Lung (tissue), 11 donors: ENCODE measurements at regions not wholly inside any gene's neighbourhood (a gene's known extent, or its start where the extent isn't known, plus 50 kb on each side); places are given as distances from the start of the nearest gene placed in this dataset.

Source experiments
- ATAC-seq: fragments of 200-7000 bp; cut with Tn5 transposase; one replicate; pipeline ENCODE4 v1.9.1; 2020; ENCODE audit warnings: moderate number of reproducible peaks; ENCODE audit not compliant: insufficient read depth, low FRiP score
- DNase-seq, 3 donors: peaks; one replicate each; pipeline ENCODE4 v3.0.0-alpha.2; 2013 to 2017
- H3K27ac ChIP-seq, 2 donors: one replicate each; pipeline ENCODE4 v1.5.1; 2013; ENCODE audit warnings: mild to moderate bottlenecking in 2 of 2, moderate library complexity in 2 of 2, control low read depth in 1 of 2, inconsistent platforms in 1 of 2, low read depth in 1 of 2, low read length in 1 of 2
- H3K27me3 ChIP-seq, 3 donors: one replicate each; pipeline ENCODE4 v1.5.1; 2013; ENCODE audit warnings: low read length in 2 of 3; ENCODE audit not compliant: control insufficient read depth in 3 of 3, insufficient read depth in 3 of 3
- H3K36me3 ChIP-seq, 4 donors: one replicate each; pipeline ENCODE4 v1.5.1; 2013; ENCODE audit warnings: low read length in 4 of 4, mild to moderate bottlenecking in 1 of 4, moderate library complexity in 1 of 4; ENCODE audit not compliant: control insufficient read depth in 4 of 4, insufficient read depth in 4 of 4
- H3K4me1 ChIP-seq, 5 donors: one replicate each; pipeline ENCODE4 v1.5.1; 2013; ENCODE audit warnings: low read length in 5 of 5, mild to moderate bottlenecking in 2 of 5, moderate library complexity in 1 of 5; ENCODE audit not compliant: control insufficient read depth in 5 of 5, insufficient read depth in 5 of 5
- H3K4me3 ChIP-seq: one replicate; pipeline ENCODE4 v1.5.1; 2013; ENCODE audit warnings: mild to moderate bottlenecking, control low read depth, moderate library complexity
- H3K9ac ChIP-seq, 2 donors: one replicate each; pipeline ENCODE4 v1.5.1; 2013; ENCODE audit warnings: low read length in 2 of 2, control low read depth in 1 of 2; ENCODE audit not compliant: insufficient read depth in 1 of 2
- H3K9me3 ChIP-seq, 4 donors: one replicate each; pipeline ENCODE4 v1.5.1; 2013; ENCODE audit warnings: low read length in 3 of 4, mild to moderate bottlenecking in 1 of 4, moderate library complexity in 1 of 4; ENCODE audit not compliant: control insufficient read depth in 4 of 4, insufficient read depth in 3 of 4
- CTCF ChIP-seq: IDR thresholded peaks from 2 replicates; pipeline ENCODE4 v1.5.1; 2012; ENCODE audit warnings: mild to moderate bottlenecking; ENCODE audit errors: control extremely low read depth, extremely low read depth
- WGBS, 2 donors: extraction: QIAGEN DNeasy Blood & Tissue Kit; methylation state at CpG; one replicate each; pipeline ENCODE4 v1.1.7; 2013; 5-methylcytosine and 5-hydroxymethylcytosine counted together
- donor health status: control.
- donor health status: control.
- donor health status: Bipolar disorder and iron deficiency.
- donor health status: healthy.
- donor health status: DM: yes; HTN: yes; CAD: no.

GRCh38 chr15:62644216-62644888 lies 398.2 kb upstream of the TPM1 start:
- Histone ChIP-seq H3K9me3 (no peaks in the 10 kb centered on the region), H3K4me1 (peaks cover 0 to 5% (median 0%) of the 10 kb centered on the region in 5 donors), H3K36me3 (no peaks in the 10 kb centered on the region), H3K27ac (no peak overlapping the region), H3K9ac (no peak overlapping the region), H3K27me3 (no peaks in the 10 kb centered on the region), H3K4me3 (no peak overlapping the region)
- TF ChIP-seq CTCF = no peak
- WGBS, 2 donors = 89 to 92% methylated on average over 7 of the region's 7 CpGs
- ATAC-seq (no peak), DNase-seq (no peak)

- no peaks in the 10 kb centered on the region for H3K36me3 ChIP-seq
- no peaks in the 10 kb centered on the region for H3K9me3 ChIP-seq
- no peak for TF ChIP-seq CTCF
- H3K4me3 ChIP-seq = no peak overlapping the region
- H3K9ac ChIP-seq = no peak overlapping the region
- WGBS, 2 donors = 90 to 91% methylated on average over 15 of the region's 15 CpGs
- no peak for ATAC-seq
- H3K27ac ChIP-seq = no peak overlapping the region
- H3K27me3 ChIP-seq = no peaks in the 10 kb centered on the region
- peak in 1 of 3 donors; percentile 48 for DNase-seq
- peaks cover 0 to 5% (median 0%) of the 10 kb centered on the region in 5 donors for H3K4me1 ChIP-seq
Observed at GRCh38 chr15:62644889-62645742, 397.4 kb upstream of the TPM1 start.

GRCh38 chr15:62647202-62647842 lies 395.2 kb upstream of the TPM1 start:
- 91 to 93% methylated on average over 12 of the region's 12 CpGs for WGBS, 2 donors
- peaks cover 0 to 5% (median 0%) of the 10 kb centered on the region in 5 donors for H3K4me1 ChIP-seq
- DNase-seq (no peak), ATAC-seq (no peak)
- no peak overlapping the region for H3K9ac ChIP-seq
- no peaks in the 10 kb centered on the region for H3K27me3 ChIP-seq
- H3K9me3 ChIP-seq = no peaks in the 10 kb centered on the region
- H3K4me3 ChIP-seq = no peak overlapping the region
- no peak overlapping the region for H3K27ac ChIP-seq
- H3K36me3 ChIP-seq = peaks cover 0 to 3% (median 0%) of the 10 kb centered on the region in 4 donors
- TF ChIP-seq CTCF = no peak
